CD4-positive, alpha-beta T cell treated with Interleukin-4 for 4 hours (primary cell): ENCODE measurements at regions not wholly inside any gene's neighbourhood (a gene's known extent, or its start where the extent isn't known, plus 50 kb on each side); places are given as distances from the start of the nearest gene placed in this dataset.

Experiments used
- DNase-seq: peaks from one replicate; pipeline ENCODE4 v3.0.0-alpha.2; 2020

GRCh38 chr17:79520167-79521165 lies 90.4 kb downstream of the RBFOX3 start:
- no peak for DNase-seq

DNA sequence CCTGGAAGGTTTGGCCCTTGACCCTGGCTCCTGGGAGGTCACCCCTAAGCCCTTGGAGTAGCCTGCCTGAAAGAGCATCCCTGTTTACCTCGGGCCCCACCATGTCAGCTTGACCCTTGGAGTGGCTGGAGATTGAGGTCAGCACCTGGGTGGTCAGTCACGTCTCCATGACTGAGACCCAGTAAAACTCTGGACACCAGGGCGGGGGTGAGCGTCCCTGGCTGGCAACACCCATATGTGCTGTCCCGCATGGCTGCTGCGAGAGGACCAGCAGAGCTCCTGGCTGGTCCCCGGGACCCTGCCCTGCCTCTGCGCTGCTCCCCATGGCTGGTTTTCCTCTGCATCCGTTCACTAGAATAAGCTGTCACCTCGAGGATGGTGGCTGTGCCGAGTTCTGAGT lies 91.2 kb downstream of the RBFOX3 start:
- DNase-seq, result no peak

DNA sequence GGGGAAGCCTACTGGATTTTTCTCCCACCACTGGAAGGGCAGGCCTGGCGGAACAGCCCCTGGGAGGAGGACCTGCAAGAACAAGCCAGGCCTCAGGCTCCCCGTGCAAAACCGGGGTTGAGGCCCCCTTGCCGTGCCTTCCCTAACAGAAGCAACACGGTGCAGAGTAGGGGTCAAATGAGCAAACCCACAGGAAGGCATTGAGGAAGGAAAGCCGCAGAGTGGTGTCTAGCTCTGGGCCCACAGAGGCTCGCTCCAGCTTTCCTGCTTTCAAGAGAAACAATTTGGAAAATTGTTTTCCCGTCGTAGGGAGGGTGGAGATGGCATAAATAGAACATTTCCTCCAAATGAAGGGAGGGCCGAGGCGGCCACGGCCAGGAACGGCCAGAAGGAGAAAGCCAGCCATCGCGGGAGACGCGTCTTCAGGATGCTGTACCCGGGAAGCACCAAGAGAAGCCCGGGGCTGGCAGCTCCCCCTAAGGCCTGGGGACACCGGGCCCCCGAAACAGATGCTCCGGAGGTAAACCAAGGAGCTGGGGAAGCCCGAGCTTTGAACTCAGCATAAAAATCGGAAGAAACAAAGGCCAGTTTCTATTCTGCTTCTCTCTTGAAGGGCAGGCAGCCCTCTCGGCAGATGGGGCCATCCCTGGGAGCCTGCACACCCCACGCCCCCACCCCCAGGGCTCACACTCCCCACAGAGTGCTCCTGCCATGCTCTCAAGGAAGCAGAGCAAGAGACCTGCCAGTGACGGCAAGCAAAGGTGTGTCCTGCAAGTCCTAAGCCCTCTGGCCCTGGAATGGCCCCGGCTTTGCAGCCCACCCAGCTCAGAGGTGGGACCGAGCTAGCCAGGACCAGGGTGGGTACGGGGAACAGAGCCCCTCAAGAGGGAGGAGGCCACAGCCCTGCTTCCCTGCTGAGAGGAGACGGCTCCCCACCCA lies 92.0 kb downstream of the RBFOX3 start:
- DNase-seq, result no peak

GRCh38 chr17:79517827-79518584 lies 92.8 kb downstream of the RBFOX3 start:
- DNase-seq, result no peak

GRCh38 chr17:79515646-79516571 lies 94.9 kb downstream of the RBFOX3 start:
- DNase-seq, result no peak

- DNase-seq, result no peak
Measured at GRCh38 chr17:79515110-79515509, 95.7 kb downstream of the RBFOX3 start.

- no peak for DNase-seq
Measured at GRCh38 chr17:79513820-79514535, 96.9 kb downstream of the RBFOX3 start.

GRCh38 chr17:79513206-79513605 lies 97.6 kb downstream of the RBFOX3 start:
- DNase-seq, result no peak

GRCh38 chr17:79511471-79511870 lies 99.4 kb downstream of the RBFOX3 start:
- no peak for DNase-seq

- no peak for DNase-seq
Measured at GRCh38 chr17:79510071-79510470, 100.8 kb downstream of the RBFOX3 start.

DNA sequence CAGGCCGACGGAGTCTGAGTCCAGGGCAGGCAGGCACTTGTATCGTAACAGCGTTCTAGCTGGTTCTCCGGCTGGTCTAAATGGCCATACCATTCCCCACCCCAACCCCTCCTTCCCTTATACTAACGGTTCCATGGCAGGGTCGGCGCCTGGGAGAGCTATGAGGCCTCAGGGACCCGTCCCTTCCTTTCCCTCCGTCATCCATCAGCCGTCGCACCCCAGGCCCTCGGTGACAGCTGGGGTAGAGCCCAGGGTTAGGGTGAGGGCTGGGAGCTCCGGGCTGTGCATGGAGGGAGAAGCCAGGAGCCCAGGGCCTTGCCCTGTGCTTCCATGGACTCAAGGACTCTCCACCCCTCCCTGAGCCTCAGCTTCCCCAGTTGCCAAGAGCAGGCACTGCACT lies 101.4 kb downstream of the RBFOX3 start:
- DNase-seq, result no peak

GRCh38 chr17:79509008-79509407 lies 101.8 kb downstream of the RBFOX3 start:
- no peak for DNase-seq

DNA sequence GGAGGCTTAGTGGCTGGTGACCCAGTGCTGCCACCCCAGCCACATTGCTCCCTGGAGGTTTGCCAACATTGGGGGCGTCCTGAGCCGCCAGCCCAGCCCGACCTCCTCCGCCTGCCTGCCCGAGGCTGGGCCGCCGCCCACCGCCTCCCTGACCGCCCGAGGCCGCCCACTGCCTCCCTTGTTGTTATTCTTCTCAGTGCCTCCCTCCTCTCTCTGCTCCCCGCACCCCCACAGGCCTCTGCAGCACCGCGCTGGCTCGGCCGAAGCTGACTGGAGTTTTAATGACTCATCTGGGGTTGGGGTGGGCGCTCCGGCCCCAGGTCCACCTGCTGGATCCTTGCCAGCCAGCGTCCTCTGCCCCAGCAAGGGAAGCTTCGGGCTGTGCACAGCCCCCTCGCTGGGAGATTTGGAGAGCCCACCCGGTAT lies 102.5 kb downstream of the RBFOX3 start:
- no peak for DNase-seq

DNA sequence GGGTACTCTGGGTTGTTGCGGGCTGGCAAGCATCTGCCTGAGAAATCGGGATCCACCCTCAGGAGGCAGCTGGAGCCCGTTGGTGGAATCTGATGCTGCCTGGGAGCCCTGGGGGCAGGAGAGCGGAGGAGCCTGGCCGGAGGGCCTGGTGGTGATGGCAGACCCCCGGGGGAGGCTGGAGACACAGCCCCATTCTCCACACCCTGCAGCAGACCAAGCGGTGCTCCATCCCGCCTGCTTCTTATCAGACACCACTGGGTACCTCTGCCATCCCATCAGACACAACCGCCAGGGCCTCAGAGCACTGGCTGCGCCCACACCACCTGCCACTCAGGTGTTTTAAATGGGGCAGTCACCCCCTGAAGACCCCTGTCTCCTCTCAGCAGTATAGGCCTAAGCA lies 103.9 kb downstream of the RBFOX3 start:
- DNase-seq, result no peak

- DNase-seq, result no peak
Measured at GRCh38 chr17:79506150-79506870, 104.5 kb downstream of the RBFOX3 start.

DNA sequence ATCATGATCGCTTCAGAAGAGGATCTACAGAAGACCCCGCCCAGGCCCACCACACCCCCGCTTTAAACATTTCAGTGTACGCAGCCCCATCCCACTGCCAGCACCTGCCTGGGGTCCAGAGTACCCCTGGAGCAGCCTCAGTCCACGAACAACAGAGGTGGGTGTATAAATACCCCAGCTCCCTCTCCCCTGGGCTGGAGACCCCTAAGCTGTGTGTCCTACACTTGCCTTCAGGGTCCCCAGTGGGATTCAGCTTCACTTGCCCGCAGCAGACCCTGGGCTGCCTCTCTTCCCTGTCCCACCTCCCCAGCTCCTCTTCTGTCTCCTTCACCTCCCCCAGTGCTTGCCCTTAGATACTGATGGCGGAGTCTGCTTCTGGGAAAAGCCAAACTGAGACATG lies 105.7 kb downstream of the RBFOX3 start:
- no peak for DNase-seq

GRCh38 chr17:79504181-79504605 lies 106.7 kb downstream of the RBFOX3 start:
- no peak for DNase-seq

DNA sequence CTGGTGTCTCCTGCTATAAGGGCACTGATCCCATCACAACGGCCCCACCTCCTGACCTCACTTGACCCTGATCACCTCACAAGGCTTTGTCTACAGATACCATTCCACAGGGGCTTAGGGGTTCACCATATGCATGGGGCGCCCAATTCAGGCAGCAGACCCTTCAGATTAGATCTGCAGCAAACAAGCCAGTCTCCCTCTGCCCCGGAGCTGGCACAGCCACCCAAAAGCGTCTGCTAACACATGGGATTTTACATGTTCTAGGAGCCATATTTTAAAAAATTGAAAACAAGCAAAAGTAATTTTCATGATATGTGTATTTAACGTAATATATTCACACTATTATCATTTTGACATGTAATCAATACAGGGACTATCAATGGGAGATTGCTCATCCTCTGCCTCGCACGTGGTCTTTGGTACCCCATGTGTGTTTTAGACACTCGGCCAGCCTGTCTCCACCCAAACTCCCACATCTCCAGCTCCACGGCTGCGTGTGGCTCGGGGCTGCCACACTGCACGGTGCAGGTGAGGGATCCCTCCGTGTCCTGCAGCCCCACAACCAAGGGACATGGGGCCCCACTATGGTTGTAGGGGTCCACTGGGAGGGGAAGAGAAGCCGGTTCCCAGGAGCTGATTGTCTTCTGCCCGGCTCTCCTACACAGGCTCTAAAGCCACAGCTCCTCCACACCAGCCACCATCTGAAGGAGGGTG lies 107.6 kb downstream of the RBFOX3 start:
- no peak for DNase-seq

DNA sequence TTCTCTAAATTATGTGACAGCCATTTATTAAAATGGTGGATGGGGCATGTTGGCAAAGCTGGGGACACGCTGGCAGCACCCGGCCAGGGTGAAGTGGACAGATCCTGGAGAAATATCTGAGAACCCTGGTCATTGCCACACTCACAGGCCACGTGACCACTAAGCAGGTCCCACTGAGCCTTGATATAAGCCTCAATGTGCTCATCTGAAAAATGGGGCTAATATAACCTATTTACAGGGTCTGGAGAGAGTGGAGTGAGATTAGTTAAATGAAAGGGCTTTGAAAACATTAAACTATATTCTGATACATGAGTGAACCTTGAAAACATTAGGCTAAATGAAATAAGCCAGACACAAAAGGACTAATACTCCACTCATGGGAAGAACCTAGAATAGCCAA lies 108.9 kb downstream of the RBFOX3 start:
- DNase-seq, result no peak
